ENCODE measurements at regions not wholly inside any gene's neighbourhood (a gene's known extent, or its start where the extent isn't known, plus 50 kb on each side); places are given as distances from the start of the nearest gene placed in this dataset.
A peak's percentile ranks its signal among the peaks of the same experiment; 100 is the strongest.
"Not testable (repeated sequence)": the region's sequence is repeated elsewhere in the genome, so short reads cannot be mapped to it uniquely, and the experiment has no call there.

GRCh38 chr20:53685070-53685595 is 91.5 kb upstream of the ZNF217 start:
- FAIRE-seq = no peak

- FAIRE-seq = no peak
Measured at GRCh38 chr20:53683506-53683905, 89.9 kb upstream of the ZNF217 start.

GRCh38 chr20:53681352-53682212 is 87.9 kb upstream of the ZNF217 start:
- FAIRE-seq = no peak

GRCh38 chr20:53679597-53680309 is 86.1 kb upstream of the ZNF217 start:
- FAIRE-seq = no peak

GRCh38 chr20:53678990-53679596 is 85.5 kb upstream of the ZNF217 start:
- no peak for FAIRE-seq

- FAIRE-seq = no peak
Measured at GRCh38 chr20:53678315-53678989, 84.8 kb upstream of the ZNF217 start.

- no peak for FAIRE-seq
Measured at GRCh38 chr20:53677447-53678314, 84.0 kb upstream of the ZNF217 start.

- no peak for FAIRE-seq
Measured at GRCh38 chr20:53676987-53677386, 83.3 kb upstream of the ZNF217 start.

- no peak for FAIRE-seq
Measured at GRCh38 chr20:53676519-53676822, 82.8 kb upstream of the ZNF217 start.

GRCh38 chr20:53672484-53673129 is 79.0 kb upstream of the ZNF217 start:
- FAIRE-seq = no peak

GRCh38 chr20:53671370-53671769 is 77.7 kb upstream of the ZNF217 start:
- FAIRE-seq = no peak

- FAIRE-seq = not testable (repeated sequence)
Measured at GRCh38 chr20:53669517-53670313, 76.1 kb upstream of the ZNF217 start.

- FAIRE-seq = no peak
Measured at GRCh38 chr20:53668992-53669391, 75.4 kb upstream of the ZNF217 start.

- FAIRE-seq = no peak
Measured at GRCh38 chr20:53666144-53666543, 72.5 kb upstream of the ZNF217 start.

GRCh38 chr20:53664121-53664520 is 70.5 kb upstream of the ZNF217 start:
- no peak for FAIRE-seq

- FAIRE-seq = not testable (repeated sequence)
Measured at GRCh38 chr20:53663521-53663920, 69.9 kb upstream of the ZNF217 start.

- FAIRE-seq = no peak
Measured at GRCh38 chr20:53662595-53662994, 69.0 kb upstream of the ZNF217 start.

GRCh38 chr20:53660947-53661381 is 67.3 kb upstream of the ZNF217 start:
- no peak for FAIRE-seq

GRCh38 chr20:53660078-53660909 is 66.7 kb upstream of the ZNF217 start:
- FAIRE-seq = peak; percentile 91

- FAIRE-seq = no peak
Measured at GRCh38 chr20:53658973-53659372, 65.3 kb upstream of the ZNF217 start.

All from TTC549 (cell line).